Common myeloid progenitor, CD34-positive (primary cell): ENCODE measurements at regions not wholly inside any gene's neighbourhood (a gene's known extent, or its start where the extent isn't known, plus 50 kb on each side); places are given as distances from the start of the nearest gene placed in this dataset.

Experiments
- CTCF ChIA-PET: fragments of 350-600 bp; sonication (Branson Sonifier 250); formaldehyde crosslinking; loops from one replicate; lab custom pipeline; 2021; ENCODE audit warnings: antibody characterized with exemption; lab: Charles Lee
- POLR2A ChIA-PET: fragments of 350-600 bp; sonication (Branson Sonifier 250); formaldehyde crosslinking; loops from one replicate; lab custom pipeline; 2021; ENCODE audit warnings: antibody characterized with exemption; lab: Charles Lee
- DNase-seq, 3 donors: peaks; one replicate each; pipeline versions ENCODE4 v3.0.0 to v3.0.0-alpha.2; 2013
- H3K27ac ChIP-seq, 2 experiments: 1 replicate in 1 of 2; 2 replicates in 1 of 2; pipeline ENCODE4 v1.7.0; 2013; ENCODE audit warnings: inconsistent platforms in 2 of 2, low read length in 2 of 2, mild to moderate bottlenecking in 2 of 2, low read depth in 1 of 2, moderate library complexity in 1 of 2; ENCODE audit not compliant: severe bottlenecking in 2 of 2, insufficient read depth in 1 of 2, poor library complexity in 1 of 2
- H3K27me3 ChIP-seq, 5 experiments: replicated peaks in 2 of 5; 1 replicate in 3 of 5; 2 replicates in 2 of 5; pipeline versions ENCODE4 v1.6.1 to v1.7.0; 2013; ENCODE audit warnings: low read length in 4 of 5, mild to moderate bottlenecking in 2 of 5, moderate library complexity in 2 of 5, inconsistent platforms in 1 of 5; ENCODE audit not compliant: insufficient read depth in 5 of 5, control insufficient read depth in 4 of 5
- H3K36me3 ChIP-seq, 4 experiments: 1 replicate in 2 of 4; 2 replicates in 2 of 4; pipeline versions ENCODE4 v1.6.1 to v1.7.0; 2013; ENCODE audit warnings: low read length in 3 of 4, control low read depth in 1 of 4, mild to moderate bottlenecking in 1 of 4; ENCODE audit not compliant: control insufficient read depth in 4 of 4, insufficient read depth in 4 of 4
- H3K4me1 ChIP-seq, 4 experiments: 1 replicate in 3 of 4; 2 replicates in 1 of 4; pipeline versions ENCODE4 v1.6.1 to v1.7.1; 2013; ENCODE audit warnings: low read length in 3 of 4, mild to moderate bottlenecking in 3 of 4, control low read depth in 1 of 4, inconsistent platforms in 1 of 4, moderate library complexity in 1 of 4; ENCODE audit not compliant: control insufficient read depth in 4 of 4, insufficient read depth in 4 of 4; ENCODE audit errors: control extremely low read depth in 1 of 4
- H3K4me3 ChIP-seq, 7 experiments: 1 replicate in 4 of 7; 2 replicates in 3 of 7; pipeline versions ENCODE4 v1.5.1 to v1.7.0; 2013; ENCODE audit warnings: mild to moderate bottlenecking in 7 of 7, low read length in 6 of 7, moderate library complexity in 6 of 7, inconsistent platforms in 2 of 7, low read depth in 2 of 7, control low read depth in 1 of 7; ENCODE audit not compliant: insufficient read depth in 4 of 7, control insufficient read depth in 1 of 7; ENCODE audit errors: extremely low read depth in 1 of 7
- H3K9me3 ChIP-seq, 5 experiments: 1 replicate in 4 of 5; 2 replicates in 1 of 5; pipeline versions ENCODE4 v1.6.1 to v1.7.1; 2013; ENCODE audit warnings: low read length in 4 of 5, mild to moderate bottlenecking in 2 of 5, inconsistent platforms in 1 of 5, low read depth in 1 of 5, moderate library complexity in 1 of 5; ENCODE audit not compliant: control insufficient read depth in 4 of 5, insufficient read depth in 2 of 5; ENCODE audit errors: control extremely low read depth in 1 of 5
- WGBS: methylation state at CpG from one replicate; pipeline ENCODE4 v1.1.5; 2013; ENCODE audit not compliant: insufficient coverage; 5-methylcytosine and 5-hydroxymethylcytosine counted together

- no peak for DNase-seq
- H3K27me3 ChIP-seq, result no peaks in the 10 kb centered on the region
- H3K9me3 ChIP-seq, result no peaks in the 10 kb centered on the region
- POLR2A ChIA-PET, result no interaction called here
- no peaks in the 10 kb centered on the region for H3K4me1 ChIP-seq
- no peaks in the 10 kb centered on the region for H3K36me3 ChIP-seq
- H3K4me3 ChIP-seq, result no peak overlapping the region
- 93% methylated on average over 2 of the region's 3 CpGs for WGBS
- CTCF ChIA-PET, result interaction anchor here (1.1 kb wide), 1 partner anchor 20 kb away, joined by 3 read pairs; no protein-coding TSS in a partner anchor
- H3K27ac ChIP-seq, result no peak overlapping the region
These were observed 64.5 kb upstream of the ANKRD1 start for GRCh38 chr10:90985321-90985933.

GRCh38 chr10:90986136-90986760, 65.4 kb upstream of the ANKRD1 start:
- H3K36me3 ChIP-seq, result no peaks in the 10 kb centered on the region
- no peaks in the 10 kb centered on the region for H3K9me3 ChIP-seq
- no peak for DNase-seq
- ChIA-PET CTCF (interaction anchor here (1.1 kb wide), 1 partner anchor 14 kb away, joined by 3 read pairs; no protein-coding TSS in a partner anchor), POLR2A (no interaction called here)
- no peak overlapping the region for H3K4me3 ChIP-seq
- no peaks in the 10 kb centered on the region for H3K4me1 ChIP-seq
- 100% methylated on average over 2 of the region's 2 CpGs for WGBS
- no peak overlapping the region for H3K27ac ChIP-seq
- no peaks in the 10 kb centered on the region for H3K27me3 ChIP-seq

DNA sequence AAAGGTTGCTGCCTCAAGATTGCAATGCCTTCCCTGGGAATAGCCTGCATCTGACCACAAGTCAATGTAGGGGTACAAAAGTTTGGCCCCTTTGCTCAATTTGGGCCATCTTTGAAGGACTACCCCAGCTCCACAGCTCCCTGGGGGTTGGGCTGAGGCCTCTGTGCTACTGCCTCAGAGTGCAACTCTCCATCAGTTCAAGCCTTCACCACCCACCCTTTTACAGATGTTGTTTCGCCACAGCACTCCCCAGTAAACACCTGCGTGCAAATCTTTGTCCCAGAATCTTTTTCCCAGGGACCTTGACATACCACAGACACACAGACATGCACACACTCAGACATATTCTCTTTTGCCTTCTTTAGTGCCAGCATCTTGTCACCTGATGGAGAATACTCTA, 66.0 kb upstream of the ANKRD1 start:
- H3K4me3 ChIP-seq, result no peak overlapping the region
- CTCF ChIA-PET, result interaction anchor here (1.1 kb wide), 1 partner anchor 13 kb away, joined by 3 read pairs; no protein-coding TSS in a partner anchor
- no peaks in the 10 kb centered on the region for H3K27me3 ChIP-seq
- 100% methylated on average over 2 of the region's 2 CpGs for WGBS
- no peaks in the 10 kb centered on the region for H3K9me3 ChIP-seq
- POLR2A ChIA-PET, result no interaction called here
- H3K4me1 ChIP-seq, result no peaks in the 10 kb centered on the region
- H3K36me3 ChIP-seq, result no peaks in the 10 kb centered on the region
- no peak overlapping the region for H3K27ac ChIP-seq
- no peak for DNase-seq

DNA sequence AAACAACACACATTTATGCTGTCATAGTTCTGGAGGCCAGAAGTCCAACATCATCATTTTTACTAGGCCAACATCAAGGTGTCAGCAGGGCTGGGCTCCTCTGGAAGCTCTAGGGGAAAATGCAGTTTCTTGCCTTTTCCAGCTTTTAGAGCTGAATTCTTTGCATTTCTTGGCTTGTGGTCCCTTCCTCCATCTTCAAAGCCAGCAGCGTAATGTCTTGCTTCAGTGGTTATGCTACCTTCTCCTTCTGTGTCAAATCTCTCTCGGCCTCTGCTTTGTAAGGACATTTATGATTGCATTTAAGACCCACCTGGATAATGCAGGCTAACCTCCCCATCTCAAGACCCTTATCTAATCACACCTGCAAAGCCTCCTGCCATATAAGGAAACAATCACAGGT, 66.5 kb upstream of the ANKRD1 start:
- Histone ChIP-seq H3K36me3 (no peaks in the 10 kb centered on the region), H3K4me3 (no peak overlapping the region), H3K27me3 (no peaks in the 10 kb centered on the region), H3K9me3 (no peaks in the 10 kb centered on the region), H3K27ac (no peak overlapping the region), H3K4me1 (no peaks in the 10 kb centered on the region)
- no peak for DNase-seq
- WGBS, result 100% methylated on average over 2 of the region's 2 CpGs
- ChIA-PET POLR2A (no interaction called here), CTCF (interaction anchor here (1.1 kb wide), 1 partner anchor 13 kb away, joined by 3 read pairs; no protein-coding TSS in a partner anchor)

DNA sequence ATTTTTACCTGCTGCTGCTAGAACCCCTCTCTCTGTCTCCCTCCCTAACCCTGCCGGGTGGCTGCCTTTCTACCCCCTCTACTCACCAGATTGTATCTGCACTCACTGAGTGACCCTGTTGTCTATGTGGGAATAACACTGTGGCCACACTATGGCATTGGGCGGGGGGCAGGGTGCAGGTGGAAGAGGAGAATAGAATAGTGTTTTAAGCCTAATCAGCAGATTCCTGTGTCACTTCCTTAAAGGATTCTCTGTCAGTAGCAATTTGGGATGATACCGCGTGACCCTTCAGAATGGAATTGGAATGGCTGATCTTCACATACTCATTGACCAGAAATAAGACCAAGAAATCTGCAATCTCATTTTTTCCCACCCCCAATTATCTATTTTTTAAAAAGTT, 67.1 kb upstream of the ANKRD1 start:
- H3K27ac ChIP-seq, result no peak overlapping the region
- H3K4me3 ChIP-seq, result no peak overlapping the region
- 100% methylated on average over 1 of the region's 4 CpGs for WGBS
- H3K27me3 ChIP-seq, result no peaks in the 10 kb centered on the region
- ChIA-PET POLR2A (no interaction called here), CTCF (no interaction called here)
- DNase-seq, result no peak
- H3K9me3 ChIP-seq, result no peaks in the 10 kb centered on the region
- no peaks in the 10 kb centered on the region for H3K36me3 ChIP-seq
- no peaks in the 10 kb centered on the region for H3K4me1 ChIP-seq

GRCh38 chr10:90988802-90989201, 67.9 kb upstream of the ANKRD1 start:
- POLR2A ChIA-PET, result no interaction called here
- DNase-seq, result no peak
- CTCF ChIA-PET, result no interaction called here
- H3K27ac ChIP-seq, result no peak overlapping the region
- no peaks in the 10 kb centered on the region for H3K36me3 ChIP-seq
- H3K4me1 ChIP-seq, result no peaks in the 10 kb centered on the region
- WGBS, result 100% methylated on average over 2 of the region's 5 CpGs
- H3K9me3 ChIP-seq, result no peaks in the 10 kb centered on the region
- H3K27me3 ChIP-seq, result no peaks in the 10 kb centered on the region
- no peak overlapping the region for H3K4me3 ChIP-seq

DNA sequence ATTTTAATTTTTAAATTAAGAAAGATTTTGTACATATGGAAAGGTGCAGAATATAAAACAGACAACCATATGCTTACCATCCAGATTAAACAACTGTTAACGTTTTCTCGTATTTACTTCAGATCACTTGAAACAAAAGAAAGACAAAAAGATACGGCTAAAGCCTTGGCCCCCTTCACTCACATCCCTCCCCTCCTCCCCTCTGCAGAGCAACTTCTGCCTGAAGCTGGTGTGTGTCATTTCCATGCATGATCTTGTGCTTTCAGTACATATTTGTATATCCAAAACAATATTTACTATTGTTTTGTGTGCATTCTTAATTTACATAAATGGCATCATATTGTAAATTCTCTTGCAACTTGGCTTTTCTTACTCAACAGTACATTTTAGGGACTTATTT, 68.5 kb upstream of the ANKRD1 start:
- Histone ChIP-seq H3K4me1 (no peaks in the 10 kb centered on the region), H3K27me3 (no peaks in the 10 kb centered on the region), H3K4me3 (no peak overlapping the region), H3K9me3 (no peaks in the 10 kb centered on the region), H3K27ac (no peak overlapping the region), H3K36me3 (no peaks in the 10 kb centered on the region)
- ChIA-PET CTCF (interaction anchor here (1.3 kb wide), 1 partner anchor 17 kb away, joined by 3 read pairs; no protein-coding TSS in a partner anchor), POLR2A (no interaction called here)
- no peak for DNase-seq
- 94% methylated on average over 2 of the region's 3 CpGs for WGBS
